Fibroblast of skin of right quadriceps (primary cell): ENCODE measurements at regions not wholly inside any gene's neighbourhood (a gene's known extent, or its start where the extent isn't known, plus 50 kb on each side); places are given as distances from the start of the nearest gene placed in this dataset.

Source experiments
- DNase-seq: peaks from one replicate; pipeline ENCODE4 v3.0.0-alpha.2; 2013

DNA sequence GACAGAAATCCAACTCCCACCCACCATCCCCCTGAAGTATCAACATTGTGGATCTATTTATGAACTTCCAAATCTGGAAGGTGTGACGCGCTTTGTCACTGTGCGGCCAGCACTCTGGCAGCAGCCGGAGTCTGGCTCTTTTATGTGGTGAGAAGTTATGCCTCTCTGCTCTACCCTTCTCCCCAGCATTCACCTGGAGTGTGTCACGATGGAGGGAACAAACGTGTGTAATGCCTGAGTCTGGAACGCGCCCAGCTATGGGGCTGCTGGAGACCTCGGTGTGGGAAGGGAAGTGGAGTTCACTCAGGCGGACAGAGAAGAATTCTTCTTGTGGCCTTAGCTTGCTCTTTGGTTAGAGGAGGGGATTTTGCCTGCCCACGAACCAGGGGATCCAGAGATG lies 222.1 kb upstream of the RPL34 start:
- DNase-seq: no peak

DNA sequence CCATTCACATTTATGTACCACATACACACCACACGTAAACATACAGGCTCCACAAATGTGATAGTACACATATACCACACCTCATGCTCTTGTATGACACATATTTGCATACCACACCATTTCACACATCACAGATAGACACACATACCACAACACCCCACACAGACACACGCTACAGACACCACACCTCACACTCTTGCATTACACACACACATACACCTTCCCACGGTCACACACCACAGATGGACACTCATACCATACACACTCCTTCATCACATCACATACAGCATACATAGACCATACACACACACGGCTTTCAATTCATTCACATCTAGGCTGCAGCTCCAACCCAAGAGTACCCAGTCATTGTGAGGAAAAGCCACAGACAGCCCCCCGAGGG lies 222.5 kb upstream of the RPL34 start:
- DNase-seq: no peak

DNA sequence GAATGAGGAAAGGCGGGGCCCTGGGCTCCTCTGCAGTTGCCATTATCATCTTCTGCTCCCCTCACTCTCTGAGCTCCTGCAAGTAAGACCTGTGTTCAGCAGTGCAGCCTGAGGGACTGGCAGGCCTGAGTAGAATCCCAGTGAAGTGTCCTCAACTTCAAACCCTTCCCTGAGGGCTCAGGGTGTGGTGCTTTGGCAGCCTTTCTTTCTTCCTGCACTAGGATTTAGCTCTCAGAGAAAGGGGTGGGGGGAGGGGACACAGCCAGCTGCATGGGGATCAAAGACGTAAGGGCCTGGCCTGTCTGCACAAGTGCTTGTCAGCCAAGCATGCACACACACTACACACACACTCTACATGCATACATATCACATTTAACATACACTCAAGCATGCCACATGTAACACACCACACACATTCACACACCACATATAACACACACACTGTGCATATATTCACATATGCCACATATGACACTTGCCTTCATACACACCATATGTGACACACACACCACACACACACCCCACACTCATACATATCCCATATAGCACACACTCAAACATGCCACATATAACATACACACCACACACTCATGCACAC lies 223.4 kb upstream of the RPL34 start:
- no peak for DNase-seq

DNA sequence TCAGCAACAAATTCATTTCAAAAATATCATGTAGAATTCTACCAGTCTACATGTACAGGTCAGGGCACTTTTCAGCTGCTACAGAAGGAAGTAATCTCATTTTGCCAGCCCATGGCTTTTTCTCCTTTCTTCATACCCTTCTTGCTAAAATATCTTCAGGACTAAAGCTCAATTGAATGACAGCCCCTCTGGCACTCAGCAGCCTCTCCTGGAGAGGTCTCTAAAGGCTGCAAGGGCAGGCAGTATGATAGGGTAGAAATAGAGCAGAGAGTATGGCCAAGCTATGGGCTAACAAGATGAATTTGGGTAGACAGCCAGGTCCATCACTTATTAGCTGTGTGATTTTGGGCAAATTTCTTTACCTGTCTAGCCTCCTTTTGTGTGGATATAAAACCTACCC lies 224.6 kb upstream of the RPL34 start:
- DNase-seq: no peak

DNA sequence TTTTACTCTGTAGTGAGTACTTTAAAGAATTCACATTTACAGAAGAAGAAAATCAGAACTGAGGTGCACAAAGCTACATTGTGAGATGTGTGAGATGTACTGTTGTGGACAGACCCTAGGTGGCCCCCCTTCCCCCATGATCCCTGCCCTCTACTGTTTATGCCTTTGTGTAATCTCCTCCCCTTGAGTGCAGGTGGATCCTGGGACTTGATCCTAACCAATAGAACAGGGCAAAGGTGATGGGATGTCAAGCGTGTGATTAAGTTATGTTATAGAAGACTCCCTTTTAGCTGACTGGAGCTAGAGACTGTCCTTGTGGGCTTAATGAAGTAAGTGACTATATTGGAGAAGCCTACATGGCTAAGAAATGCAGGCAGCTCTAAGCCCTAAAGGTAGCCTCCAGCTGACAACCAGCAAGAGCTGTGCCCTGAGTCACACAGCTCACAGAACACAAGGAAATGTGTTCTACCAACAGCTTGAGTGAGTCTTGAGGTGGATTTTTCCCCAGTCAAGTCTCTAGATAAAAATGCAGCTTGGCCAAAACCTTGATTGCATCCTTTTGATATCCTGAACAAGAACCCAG lies 225.2 kb upstream of the LEF1 start:
- no peak for DNase-seq

DNA sequence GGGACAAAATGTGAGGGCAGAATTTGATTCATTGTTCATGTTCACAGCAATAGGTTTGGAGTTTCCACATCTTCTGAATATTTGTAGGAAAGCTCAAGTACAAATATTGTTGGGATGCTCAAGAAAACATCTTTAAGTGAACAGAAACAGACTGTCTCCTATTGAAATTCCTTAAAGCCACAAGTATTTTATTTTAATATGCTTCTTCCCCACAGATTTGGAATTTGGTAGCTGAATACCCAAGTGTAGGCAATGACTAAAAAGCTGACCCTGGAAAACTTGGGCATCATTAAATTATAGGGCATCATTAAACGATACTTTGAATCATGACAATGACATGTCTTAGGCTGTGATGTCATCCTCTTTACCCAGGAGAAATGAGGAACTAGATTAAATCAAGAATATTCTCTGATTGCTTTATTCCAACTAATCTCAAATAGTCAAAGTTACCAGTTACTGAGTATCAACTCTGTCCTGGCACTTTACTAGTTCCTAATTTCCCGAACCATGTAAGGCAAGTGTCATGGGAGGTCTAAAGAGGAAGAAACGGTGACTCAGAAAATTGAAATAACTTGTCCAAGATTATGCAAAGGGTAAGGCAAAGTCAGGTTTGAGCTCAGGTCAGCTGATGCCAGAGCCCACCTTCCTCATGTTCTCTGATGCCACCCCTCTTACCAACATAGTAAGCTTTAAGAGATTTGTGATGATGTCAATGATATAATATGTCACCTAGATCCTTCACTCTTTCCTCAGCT lies 223.1 kb upstream of the LEF1 start:
- DNase-seq: peak; percentile 36

DNA sequence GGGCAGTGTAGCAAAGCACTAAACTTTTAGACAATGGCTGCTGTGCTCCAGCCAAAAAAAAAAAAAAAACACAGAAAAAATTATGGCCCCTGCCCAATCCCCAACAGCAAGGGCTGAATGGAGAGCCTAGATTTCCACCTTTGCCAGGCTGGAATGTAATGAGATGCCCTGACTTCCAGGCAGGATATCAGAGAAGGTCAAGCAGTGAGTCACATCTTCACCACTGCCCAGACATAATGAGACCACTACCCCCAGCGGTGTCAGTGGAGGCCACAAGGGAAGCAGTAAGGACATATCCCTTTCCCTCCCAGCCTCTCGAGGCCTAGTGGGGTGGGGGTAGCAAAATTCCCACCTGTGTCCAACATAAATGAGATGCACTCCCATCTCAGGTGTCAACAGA lies 216.3 kb upstream of the LEF1 start:
- DNase-seq: no peak

DNA sequence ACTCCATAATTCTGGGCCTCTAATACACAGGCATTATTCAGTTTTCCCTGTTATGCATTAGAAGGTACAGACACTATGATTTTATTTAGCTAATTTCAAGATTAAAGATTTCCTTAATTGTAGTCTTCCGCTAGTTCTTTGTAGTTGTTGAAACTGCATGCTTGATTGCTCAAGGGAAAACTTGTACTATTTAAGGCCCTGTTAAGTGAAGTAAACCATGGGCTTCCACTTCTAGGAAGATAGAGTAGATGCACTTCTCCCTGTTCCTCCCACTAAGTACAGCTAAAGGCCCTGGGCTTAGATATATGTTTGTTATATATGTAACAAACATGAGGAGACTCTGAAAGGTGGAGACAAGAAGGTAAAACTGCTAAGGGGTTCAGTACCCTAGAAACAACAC lies 215.8 kb upstream of the LEF1 start:
- DNase-seq: no peak

DNA sequence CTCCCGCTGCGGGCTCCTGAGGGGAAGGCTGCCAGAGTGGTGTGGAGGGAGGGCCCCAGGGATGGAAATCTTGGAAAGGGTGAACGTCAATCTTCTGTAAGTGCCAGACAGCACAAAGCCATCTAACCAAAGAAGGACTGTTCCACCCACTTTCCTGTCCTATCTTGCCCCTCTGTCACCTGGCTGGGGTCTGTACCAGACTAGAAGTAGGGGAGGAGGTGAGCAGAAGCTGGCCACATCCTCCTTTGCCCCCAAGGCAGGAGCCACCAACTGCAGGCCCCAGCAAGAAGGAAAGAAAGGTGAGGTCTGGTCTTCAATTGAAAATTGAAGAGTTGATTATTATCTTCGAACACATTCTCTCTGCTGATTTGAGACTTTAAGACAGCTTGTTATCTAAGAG lies 214.4 kb upstream of the LEF1 start:
- no peak for DNase-seq

DNA sequence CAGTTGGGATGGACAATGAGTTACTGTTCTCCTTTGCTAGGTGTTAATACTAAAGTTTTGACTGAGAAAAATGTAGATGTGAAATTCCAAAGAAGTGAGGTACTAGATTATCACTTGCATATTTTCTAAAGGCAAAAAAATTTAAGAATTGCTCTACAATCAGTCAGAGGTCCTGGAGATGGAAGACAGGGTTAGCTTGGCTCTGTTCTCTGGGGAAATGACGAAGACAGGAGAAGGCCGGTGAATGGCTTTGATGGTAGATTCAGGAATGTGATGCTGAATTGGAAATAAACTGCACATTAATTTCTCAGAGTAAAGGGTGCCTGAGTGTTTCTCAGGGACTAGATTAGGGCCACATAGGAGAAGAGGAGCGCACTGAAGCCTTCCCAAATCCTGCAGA lies 214.0 kb upstream of the LEF1 start:
- peak; percentile 3 for DNase-seq

DNA sequence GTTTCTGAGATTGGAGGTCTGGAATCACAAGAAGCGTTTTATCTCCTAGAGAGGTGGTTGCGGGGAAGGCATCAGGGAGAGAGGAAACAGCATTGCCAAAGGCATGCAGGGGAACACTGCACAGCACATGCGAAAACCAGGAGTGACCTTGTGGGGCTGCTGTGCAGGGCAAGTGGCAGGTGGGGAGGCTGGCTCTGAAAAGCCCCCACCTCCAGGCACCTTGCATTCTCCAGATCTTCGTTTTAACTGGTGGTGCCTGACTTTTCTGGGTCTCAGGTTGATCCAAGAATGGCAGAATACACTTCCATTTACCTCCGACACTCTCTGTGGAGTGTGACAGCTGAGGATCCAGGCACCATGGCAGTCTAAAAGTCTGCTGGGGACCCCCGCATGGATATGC lies 209.4 kb upstream of the LEF1 start:
- DNase-seq: no peak

DNA sequence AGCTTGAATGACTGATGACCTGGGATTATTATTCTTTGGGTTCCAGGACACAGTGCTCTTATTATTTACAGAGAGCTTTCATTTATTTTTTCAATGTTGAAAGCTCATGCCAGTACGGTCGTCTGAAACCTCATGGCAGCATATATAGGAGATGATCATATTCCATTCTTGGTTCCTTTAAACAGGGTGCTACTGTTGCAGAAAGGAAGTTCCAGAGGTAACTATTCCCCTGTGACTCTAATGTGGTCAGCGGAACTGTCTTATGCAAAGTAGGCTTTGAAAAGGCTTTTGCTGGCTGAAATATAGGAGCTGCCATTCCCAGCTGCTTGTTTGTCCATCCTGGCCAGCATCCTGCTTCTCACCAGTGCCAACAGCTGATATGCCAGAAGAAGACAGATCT lies 208.3 kb upstream of the LEF1 start:
- DNase-seq: no peak

DNA sequence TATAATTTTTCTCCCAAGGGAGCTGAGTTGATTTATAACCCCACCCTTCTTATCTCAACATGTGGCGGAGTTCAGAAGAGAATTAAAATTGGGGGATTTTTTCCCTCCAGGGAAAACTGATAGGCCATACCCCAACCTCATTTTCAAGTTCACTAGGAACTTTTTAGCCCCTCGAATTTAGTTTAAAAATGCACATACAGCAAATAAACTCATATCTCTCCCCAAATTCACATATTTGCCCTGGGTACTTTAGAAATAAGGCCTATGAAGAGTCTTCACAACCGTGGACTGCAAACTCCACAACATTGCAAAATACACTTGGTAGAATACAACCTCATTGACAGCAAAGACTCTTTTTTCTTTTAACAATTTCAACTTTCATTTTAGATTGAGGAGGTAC lies 206.7 kb upstream of the LEF1 start:
- no peak for DNase-seq

DNA sequence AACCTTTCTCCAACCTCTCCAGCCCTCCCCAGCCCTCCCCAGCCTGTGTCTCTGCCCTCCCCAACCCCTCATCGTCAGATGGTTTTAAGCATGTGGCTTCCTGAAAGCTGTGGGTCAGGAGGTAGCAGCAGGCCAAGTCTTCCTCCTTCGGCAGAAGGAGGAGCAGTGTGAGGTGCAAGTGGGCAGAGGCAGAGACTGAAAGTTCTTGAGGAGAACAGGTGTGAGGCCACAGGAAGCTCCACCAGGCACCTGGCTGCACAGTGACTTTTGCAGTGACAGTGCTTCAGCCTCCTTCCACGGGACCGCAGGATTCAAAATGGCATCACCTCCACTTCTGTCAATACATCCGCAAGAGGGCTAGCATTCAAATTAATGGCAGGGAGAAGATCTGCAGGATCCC lies 203.9 kb upstream of the LEF1 start:
- DNase-seq: no peak

DNA sequence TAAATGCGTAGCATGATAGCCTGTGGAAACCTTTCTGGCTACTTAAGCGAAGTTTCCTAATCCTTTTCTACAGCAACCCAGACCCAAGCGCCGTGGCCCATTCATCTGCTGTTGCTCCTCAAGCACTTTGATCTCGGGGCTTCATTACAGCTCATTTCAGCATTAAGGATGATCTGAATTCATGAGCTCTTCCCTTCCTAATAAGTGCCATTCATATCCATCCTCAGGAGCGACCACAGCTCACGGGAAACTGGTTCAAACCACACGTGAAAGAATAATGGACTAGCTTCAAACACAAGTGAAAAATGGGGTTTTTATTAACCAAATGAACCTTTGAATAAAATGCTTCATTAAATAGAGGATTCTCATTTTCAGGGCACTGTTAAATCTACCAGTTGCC lies 202.6 kb upstream of the LEF1 start:
- DNase-seq: no peak

DNA sequence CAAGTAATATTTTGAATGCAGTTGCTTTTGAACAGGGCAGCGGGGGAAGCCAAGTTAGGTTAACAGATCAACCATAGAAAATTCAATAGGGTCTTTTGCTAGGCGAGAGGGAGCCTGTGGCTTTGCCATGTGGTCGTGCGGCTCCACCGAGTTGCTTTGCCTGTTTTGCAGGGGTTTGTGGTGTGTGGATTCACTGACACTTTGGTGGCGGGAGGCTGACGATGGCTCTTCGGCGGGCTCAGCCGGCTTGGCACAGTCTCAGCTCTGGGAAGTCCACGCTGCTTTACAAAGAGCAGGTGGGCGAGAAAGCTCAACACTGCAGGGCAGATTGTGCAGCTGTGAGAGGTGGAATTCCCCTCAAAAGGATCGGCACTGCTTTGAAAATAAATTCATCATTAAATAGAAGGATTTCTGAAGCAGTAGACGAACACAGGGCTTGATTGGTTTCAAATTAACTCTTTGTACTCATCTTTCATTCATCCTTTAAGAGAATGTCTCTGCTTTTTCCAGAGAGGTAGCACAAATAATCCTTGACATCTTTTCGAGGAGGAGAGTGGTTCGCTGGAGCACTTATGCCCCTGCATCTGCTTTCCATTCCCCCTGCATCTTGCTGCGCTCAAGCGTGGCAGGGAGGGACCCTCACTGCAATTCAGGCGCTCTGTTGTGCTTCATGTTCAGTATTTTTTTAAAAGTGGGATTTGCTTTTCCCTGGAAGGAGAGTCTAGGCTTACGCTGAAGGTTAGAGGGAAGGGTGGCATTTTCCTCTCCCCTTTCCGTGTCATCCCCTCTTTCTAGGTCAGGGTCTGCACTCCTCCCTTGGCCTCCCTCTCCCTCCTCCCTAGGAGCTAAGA lies 201.8 kb upstream of the LEF1 start:
- DNase-seq: no peak

DNA sequence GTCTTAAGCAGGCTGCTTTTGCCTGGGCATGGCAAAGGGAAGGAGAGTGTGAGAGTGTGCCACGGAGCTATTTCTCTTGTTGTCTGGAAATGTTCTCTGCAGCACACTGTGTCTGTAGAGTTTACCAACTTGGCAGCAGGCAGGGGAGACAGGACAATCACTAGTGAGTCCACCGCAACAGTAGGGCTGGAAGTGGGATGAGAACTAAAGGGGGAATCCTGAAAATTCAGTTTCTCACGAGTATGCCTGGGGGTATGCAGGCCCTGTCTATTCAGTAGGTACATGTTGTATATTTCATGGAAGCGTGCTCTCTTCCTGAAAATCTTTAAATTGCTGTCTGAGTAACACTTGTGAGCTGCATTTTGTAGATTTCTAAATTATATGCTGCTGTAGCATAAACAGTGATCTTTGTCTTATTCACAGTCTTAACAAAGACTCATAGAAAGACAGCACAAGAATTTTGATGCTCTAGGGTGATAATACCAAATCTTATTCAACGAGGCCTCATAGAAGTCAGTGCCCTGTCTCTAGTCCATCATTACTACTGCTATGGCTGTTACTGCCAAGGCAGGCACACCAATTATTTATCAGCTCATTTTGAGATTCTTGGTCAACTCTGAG lies 200.4 kb upstream of the LEF1 start:
- DNase-seq: no peak

DNA sequence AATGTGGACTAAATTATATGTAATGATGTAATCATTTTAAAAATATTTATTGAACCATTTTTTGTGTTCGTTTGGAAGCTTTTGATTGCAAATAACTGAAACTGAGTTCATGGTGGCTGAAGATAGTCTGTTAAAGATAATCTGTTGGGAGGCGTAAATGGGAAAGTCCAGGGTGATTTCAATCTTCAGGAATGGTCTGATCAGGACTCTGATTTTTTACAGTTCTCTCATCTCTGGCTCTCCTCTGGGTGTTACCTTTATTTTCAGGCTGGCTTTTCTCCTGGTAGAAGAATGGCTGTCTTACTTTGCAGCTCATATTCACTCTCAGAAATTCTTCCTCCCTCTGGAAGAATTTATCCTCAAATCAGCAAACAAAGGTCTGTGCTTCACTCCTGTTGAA lies 199.0 kb upstream of the LEF1 start:
- no peak for DNase-seq

DNA sequence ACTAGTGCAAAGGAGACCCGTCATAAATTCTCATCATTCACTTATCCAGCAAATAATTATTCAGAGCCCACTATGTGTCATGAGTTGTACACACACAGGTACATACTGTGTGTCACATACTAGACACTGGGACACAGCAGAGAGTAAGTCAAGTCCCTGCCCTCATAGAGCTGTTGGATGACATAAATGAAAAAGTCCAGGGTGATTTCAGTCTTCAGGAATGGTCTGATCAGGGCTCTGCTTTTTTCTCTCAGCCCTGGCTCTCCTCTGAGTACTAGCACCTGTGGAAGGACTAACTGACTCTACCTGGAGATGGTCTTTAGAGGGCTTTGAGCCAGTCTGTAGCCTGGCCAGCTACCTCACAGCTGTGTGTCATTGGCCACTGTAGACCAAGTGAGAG lies 198.0 kb upstream of the LEF1 start:
- DNase-seq: no peak

DNA sequence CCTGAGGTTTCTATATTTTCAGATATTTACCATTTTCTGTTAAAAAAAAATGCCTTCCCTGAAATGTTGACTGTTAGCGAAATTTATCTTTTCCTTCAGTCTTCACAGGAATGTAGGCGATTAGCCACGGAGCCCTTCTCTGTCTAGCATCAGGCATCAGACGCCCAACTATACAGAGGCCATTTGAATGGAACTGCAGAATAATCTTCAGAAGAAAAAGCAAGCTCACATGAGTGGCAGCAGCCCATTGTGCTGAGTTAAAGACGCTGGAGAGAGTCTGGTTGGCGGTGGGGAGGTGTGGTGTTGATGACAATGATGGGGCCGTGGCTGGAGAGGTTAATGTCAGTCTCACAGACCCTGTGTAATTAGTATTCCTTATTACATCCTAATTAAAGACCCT lies 196.8 kb upstream of the LEF1 start:
- no peak for DNase-seq

DNA sequence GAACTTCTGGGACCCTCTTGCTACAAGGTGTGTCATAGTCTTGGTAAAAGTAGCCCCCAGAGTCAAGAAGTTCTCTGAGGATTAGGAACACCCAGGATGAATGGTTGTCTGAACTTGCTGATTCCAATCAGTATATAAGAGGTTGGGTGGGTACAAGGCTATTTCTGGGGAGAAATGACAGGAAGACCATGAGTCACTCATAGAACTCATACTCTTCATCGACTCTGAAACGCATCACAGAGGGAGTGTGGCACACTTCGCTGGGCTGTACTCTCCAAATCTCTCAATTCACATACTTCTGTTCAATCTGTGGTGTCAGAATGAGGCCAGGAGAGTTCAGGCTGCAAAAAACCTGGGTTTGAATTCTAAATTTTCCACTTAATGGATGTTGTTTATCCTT lies 193.2 kb upstream of the LEF1 start:
- peak; percentile 18 for DNase-seq

DNA sequence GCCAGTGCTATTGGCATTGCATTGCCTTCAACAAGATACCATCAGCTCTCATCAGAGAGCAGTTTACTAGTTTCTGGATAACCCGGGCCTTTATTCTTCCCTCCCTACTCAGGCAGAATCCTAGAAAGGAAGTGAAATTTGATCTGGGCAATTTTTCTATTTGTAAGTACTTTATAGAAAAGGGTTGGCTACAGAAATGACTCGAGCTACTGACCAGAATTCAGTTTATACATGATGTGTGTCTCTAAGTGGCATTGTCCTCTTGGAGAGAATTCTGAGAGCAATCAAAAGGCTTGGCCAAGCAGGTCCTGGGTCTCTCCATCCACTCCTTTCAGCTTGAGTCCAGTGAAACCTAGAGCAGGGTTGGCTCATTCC lies 192.7 kb upstream of the LEF1 start:
- no peak for DNase-seq

DNA sequence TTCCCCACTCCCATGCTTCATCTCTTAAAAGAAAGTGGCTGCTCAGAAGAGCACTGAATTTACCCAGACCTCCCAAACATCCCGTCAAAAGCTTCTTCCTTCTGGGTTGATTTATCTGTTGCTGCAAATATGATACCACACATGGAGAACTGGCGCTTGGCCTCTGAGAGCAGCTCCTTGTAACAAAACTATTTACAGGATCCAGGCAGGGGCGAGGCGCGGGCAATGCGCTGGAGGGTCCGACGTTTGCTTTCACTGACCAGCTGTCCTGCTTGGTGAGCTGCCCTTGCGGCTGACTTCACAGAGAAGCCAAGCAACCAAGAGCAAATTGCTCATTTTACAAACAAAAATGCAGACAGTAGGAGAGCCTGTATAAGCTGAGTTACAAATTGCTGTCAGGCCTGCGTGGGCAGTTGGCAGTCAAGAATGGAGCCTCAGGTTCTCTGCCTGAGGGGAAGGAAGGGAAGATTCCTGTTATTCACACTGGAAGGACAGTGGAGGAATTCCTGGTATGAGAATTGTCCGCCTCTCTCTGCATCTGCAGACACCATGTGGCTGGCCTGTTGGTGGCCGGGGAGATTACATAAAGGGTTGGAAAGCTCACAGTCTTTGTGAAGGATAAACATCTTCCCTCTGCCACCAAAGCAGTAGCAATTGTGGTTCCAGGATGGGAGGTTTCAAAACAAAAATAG lies 192.2 kb upstream of the LEF1 start:
- DNase-seq: peak; percentile 80
